OCI-LY7 (cell line): ENCODE measurements at regions not wholly inside any gene's neighbourhood (a gene's known extent, or its start where the extent isn't known, plus 50 kb on each side); places are given as distances from the start of the nearest gene placed in this dataset.

Source experiments
- BruUV-seq: library from RNA; stranded (reverse); fragments of 400-500 nt; replicated peaks from 2 replicates; lab custom pipeline; 2021; lab: Mats Ljungman, UMichigan
- CTCF ChIA-PET: fragments of 300-600 bp; sonication (Branson Sonifier 250); formaldehyde crosslinking; loops from one replicate; lab custom pipeline; 2022; ENCODE audit warnings: antibody characterized with exemption; ENCODE audit not compliant: unreplicated experiment; lab: Charles Lee
- POLR2A ChIA-PET: fragments of 300-600 bp; sonication (Branson Sonifier 250); formaldehyde crosslinking; loops from one replicate; lab custom pipeline; 2022; ENCODE audit warnings: antibody characterized with exemption; lab: Charles Lee
- DNase-seq: peaks from one replicate; pipeline ENCODE4 v3.0.0-alpha.2; 2015; ENCODE audit warnings: low spot score
- H2AFZ ChIP-seq: fragments of 200-600 bp; sonication (generic), shearing (Covaris generic); 2 replicates; pipeline ENCODE4 v1.6.1; 2014; ENCODE audit warnings: mild to moderate bottlenecking, antibody characterized with exemption, low read length, moderate library complexity
- H3K27ac ChIP-seq: fragments of 200-600 bp; sonication (generic); 2 replicates; pipeline ENCODE4 v1.5.1; 2014; ENCODE audit warnings: mixed run types, low read depth, mild to moderate bottlenecking, moderate library complexity, low read length, inconsistent platforms; ENCODE audit not compliant: poor library complexity, severe bottlenecking
- H3K36me3 ChIP-seq: fragments of 200-600 bp; sonication (generic); 2 replicates; pipeline ENCODE4 v1.6.1; 2014; ENCODE audit warnings: mild to moderate bottlenecking, antibody characterized with exemption, low read length, moderate library complexity, mixed read lengths; ENCODE audit not compliant: insufficient read depth
- H3K4me1 ChIP-seq: fragments of 200-600 bp; sonication (generic); 2 replicates; pipeline ENCODE4 v1.5.1; 2014; ENCODE audit warnings: mild to moderate bottlenecking, low read length; ENCODE audit not compliant: insufficient read depth, poor library complexity, severe bottlenecking
- H3K4me2 ChIP-seq: fragments of 200-600 bp; sonication (generic); 2 replicates; pipeline ENCODE4 v1.6.1; 2014; ENCODE audit warnings: mild to moderate bottlenecking, low read length
- H3K4me3 ChIP-seq: fragments of 200-600 bp; sonication (generic); 2 replicates; pipeline ENCODE4 v1.5.1; 2014; ENCODE audit warnings: mild to moderate bottlenecking, low read depth, low read length; ENCODE audit not compliant: poor library complexity, severe bottlenecking
- H3K79me2 ChIP-seq: fragments of 200-600 bp; sonication (generic); 2 replicates; pipeline ENCODE4 v1.6.1; 2016; ENCODE audit warnings: low read depth, mild to moderate bottlenecking, low read length, moderate library complexity, mixed read lengths; ENCODE audit not compliant: insufficient read depth
- H3K9me2 ChIP-seq: fragments of 200-600 bp; sonication (generic); 2 replicates; pipeline ENCODE4 v1.6.1; 2016; ENCODE audit warnings: mild to moderate bottlenecking, low read length, mixed read lengths; ENCODE audit not compliant: insufficient read depth
- H3K9me3 ChIP-seq: fragments of 200-600 bp; sonication (generic); 2 replicates; pipeline ENCODE4 v1.6.1; 2014; ENCODE audit warnings: mild to moderate bottlenecking, mixed run types, low read length, mixed read lengths
- H4K20me1 ChIP-seq: fragments of 200-600 bp; sonication (generic); 2 replicates; pipeline ENCODE4 v1.6.1; 2014; ENCODE audit warnings: mild to moderate bottlenecking, antibody characterized with exemption, low read length, moderate library complexity, mixed read lengths; ENCODE audit not compliant: insufficient read depth
- CTCF ChIP-seq: fragments of 200-600 bp; sonication (generic); conservative IDR thresholded peaks from 2 replicates; pipeline ENCODE4 v1.5.1; 2014; ENCODE audit warnings: mild to moderate bottlenecking, antibody characterized with exemption, low read length, moderate library complexity, mixed read lengths
- EZH2phosphoT487 ChIP-seq: fragments of 200-600 bp; sonication (generic); IDR thresholded peaks from 2 replicates; pipeline ENCODE4 v1.6.1; 2018; ENCODE audit warnings: low read depth, borderline replicate concordance, mild to moderate bottlenecking, mixed run types, antibody characterized with exemption, low read length, moderate library complexity, mixed read lengths
- intact Hi-C: fragments of 100-400 bp; cut with micrococcal nuclease; formaldehyde crosslinking; loops from one replicate; pipeline ENCODE4 v1.10.0; 2022; ENCODE audit not compliant: unreplicated experiment

GRCh38 chr3:178084938-178085816 lies 451.1 kb upstream of the KCNMB2 start:
- Histone ChIP-seq H2AFZ (no peak overlapping the region), H4K20me1 (no peaks in the 10 kb centered on the region), H3K4me2 (no peak overlapping the region), H3K36me3 (no peaks in the 10 kb centered on the region), H3K27ac (no peak overlapping the region), H3K4me3 (no peak overlapping the region), H3K9me2 (no peaks in the 10 kb centered on the region), H3K9me3 (no peaks in the 10 kb centered on the region), H3K4me1 (no peaks in the 10 kb centered on the region), H3K79me2 (no peaks in the 10 kb centered on the region)
- DNase-seq: no peak
- intact Hi-C loops: no loop called here
- TF ChIP-seq EZH2phosphoT487: no peak
- TF ChIP-seq CTCF: no peak
- ChIA-PET CTCF (interaction anchor here (0.6 kb wide), 1 partner anchor 59 kb away, joined by 4 read pairs; no protein-coding TSS in a partner anchor), POLR2A (interaction anchor here (0.7 to 0.9 kb wide), 2 partner anchors 12 to 19 kb away, joined by 3 to 4 read pairs; no protein-coding TSS in a partner anchor)
- no TSS peak for BruUV-seq

GRCh38 chr3:178085817-178086123 lies 450.5 kb upstream of the KCNMB2 start:
- Histone ChIP-seq H2AFZ (no peak overlapping the region), H3K79me2 (no peaks in the 10 kb centered on the region), H3K4me3 (no peak overlapping the region), H3K4me2 (no peak overlapping the region), H4K20me1 (no peaks in the 10 kb centered on the region), H3K27ac (no peak overlapping the region), H3K36me3 (no peaks in the 10 kb centered on the region), H3K9me3 (no peaks in the 10 kb centered on the region), H3K9me2 (no peaks in the 10 kb centered on the region), H3K4me1 (no peaks in the 10 kb centered on the region)
- CTCF ChIA-PET: no interaction called here
- POLR2A ChIA-PET: no interaction called here
- BruUV-seq: no TSS peak
- intact Hi-C loops: no loop called here
- TF ChIP-seq EZH2phosphoT487 (no peak), CTCF (no peak)
- no peak for DNase-seq
